ENCODE measurements at regions not wholly inside any gene's neighbourhood (a gene's known extent, or its start where the extent isn't known, plus 50 kb on each side); places are given as distances from the start of the nearest gene placed in this dataset.

- peaks cover 0 to 5% (median 0%) of the 10 kb centered on the region in 5 donors for H3K4me1 ChIP-seq (ENCODE audit: control insufficient read depth in 5 of 5, insufficient read depth in 5 of 5, low read length in 5 of 5)
- H3K9me3 ChIP-seq (ENCODE audit: control insufficient read depth in 4 of 4, insufficient read depth in 3 of 4, low read length in 3 of 4): peaks cover 0 to 6% (median 0%) of the 10 kb centered on the region in 4 donors
- H3K36me3 ChIP-seq (ENCODE audit: control insufficient read depth in 4 of 4, insufficient read depth in 4 of 4, low read length in 4 of 4): no peaks in the 10 kb centered on the region
- ATAC-seq (ENCODE audit: insufficient read depth, low FRiP score): no peak
- H3K27ac ChIP-seq (ENCODE audit: low read depth in 1 of 2, low read length in 1 of 2): no peak overlapping the region
- no peaks in the 10 kb centered on the region for H3K27me3 ChIP-seq (ENCODE audit: control insufficient read depth in 3 of 3, insufficient read depth in 3 of 3, low read length in 2 of 3)
- no peak overlapping the region for H3K4me3 ChIP-seq
- peak in 2 of 3 donors; percentile 48 to 63 for DNase-seq
- no peak overlapping the region for H3K9ac ChIP-seq (ENCODE audit: insufficient read depth in 1 of 2, low read length in 2 of 2)
- TF ChIP-seq CTCF (IDR thresholded peaks at IDR 0.05; ENCODE audit: control extremely low read depth, extremely low read depth): no peak
These were observed 161.7 kb upstream of the NUDT12 start for GRCh38 chr5:103724271-103724670.

- H3K9me3 ChIP-seq (ENCODE audit: control insufficient read depth in 4 of 4, insufficient read depth in 3 of 4, low read length in 3 of 4): peaks cover 0 to 6% (median 0%) of the 10 kb centered on the region in 4 donors
- H3K27me3 ChIP-seq (ENCODE audit: control insufficient read depth in 3 of 3, insufficient read depth in 3 of 3, low read length in 2 of 3): no peaks in the 10 kb centered on the region
- DNase-seq (no peak), ATAC-seq (ENCODE audit: insufficient read depth, low FRiP score) (no peak)
- 86 to 91% methylated on average over 3 of the region's 3 CpGs for WGBS, 2 donors
- no peak for TF ChIP-seq CTCF (IDR thresholded peaks at IDR 0.05; ENCODE audit: control extremely low read depth, extremely low read depth)
- no peak overlapping the region for H3K9ac ChIP-seq (ENCODE audit: insufficient read depth in 1 of 2, low read length in 2 of 2)
- H3K27ac ChIP-seq (ENCODE audit: low read depth in 1 of 2, low read length in 1 of 2): no peak overlapping the region
- no peaks in the 10 kb centered on the region for H3K36me3 ChIP-seq (ENCODE audit: control insufficient read depth in 4 of 4, insufficient read depth in 4 of 4, low read length in 4 of 4)
- no peak overlapping the region for H3K4me3 ChIP-seq
- peaks cover 0 to 5% (median 0%) of the 10 kb centered on the region in 5 donors for H3K4me1 ChIP-seq (ENCODE audit: control insufficient read depth in 5 of 5, insufficient read depth in 5 of 5, low read length in 5 of 5)
These were observed 158.6 kb upstream of the NUDT12 start for GRCh38 chr5:103721183-103721582.

- TF ChIP-seq CTCF (IDR thresholded peaks at IDR 0.05; ENCODE audit: control extremely low read depth, extremely low read depth): no peak
- Histone ChIP-seq H3K4me3 (no peak overlapping the region), H3K4me1 (ENCODE audit: control insufficient read depth in 5 of 5, insufficient read depth in 5 of 5, low read length in 5 of 5) (no peaks in the 10 kb centered on the region), H3K27ac (ENCODE audit: low read depth in 1 of 2, low read length in 1 of 2) (no peak overlapping the region), H3K27me3 (ENCODE audit: control insufficient read depth in 3 of 3, insufficient read depth in 3 of 3, low read length in 2 of 3) (no peaks in the 10 kb centered on the region), H3K36me3 (ENCODE audit: control insufficient read depth in 4 of 4, insufficient read depth in 4 of 4, low read length in 4 of 4) (no peaks in the 10 kb centered on the region), H3K9me3 (ENCODE audit: control insufficient read depth in 4 of 4, insufficient read depth in 3 of 4, low read length in 3 of 4) (peaks cover 0 to 6% (median 0%) of the 10 kb centered on the region in 4 donors), H3K9ac (ENCODE audit: insufficient read depth in 1 of 2, low read length in 2 of 2) (no peak overlapping the region)
- DNase-seq: no peak
- 80 to 88% methylated on average over 1 of the region's 1 CpG for WGBS, 2 donors
- ATAC-seq (ENCODE audit: insufficient read depth, low FRiP score): no peak
These were observed 155.5 kb upstream of the NUDT12 start for GRCh38 chr5:103718108-103718507.

- no peak overlapping the region for H3K27ac ChIP-seq (ENCODE audit: low read depth in 1 of 2, low read length in 1 of 2)
- no peak overlapping the region for H3K4me3 ChIP-seq
- no peak for TF ChIP-seq CTCF (IDR thresholded peaks at IDR 0.05; ENCODE audit: control extremely low read depth, extremely low read depth)
- DNase-seq (no peak), ATAC-seq (ENCODE audit: insufficient read depth, low FRiP score) (no peak)
- H3K27me3 ChIP-seq (ENCODE audit: control insufficient read depth in 3 of 3, insufficient read depth in 3 of 3, low read length in 2 of 3): no peaks in the 10 kb centered on the region
- no peaks in the 10 kb centered on the region for H3K9me3 ChIP-seq (ENCODE audit: control insufficient read depth in 4 of 4, insufficient read depth in 3 of 4, low read length in 3 of 4)
- H3K36me3 ChIP-seq (ENCODE audit: control insufficient read depth in 4 of 4, insufficient read depth in 4 of 4, low read length in 4 of 4): no peaks in the 10 kb centered on the region
- H3K4me1 ChIP-seq (ENCODE audit: control insufficient read depth in 5 of 5, insufficient read depth in 5 of 5, low read length in 5 of 5): no peaks in the 10 kb centered on the region
- no peak overlapping the region for H3K9ac ChIP-seq (ENCODE audit: insufficient read depth in 1 of 2, low read length in 2 of 2)
These were observed 146.0 kb upstream of the NUDT12 start for GRCh38 chr5:103708601-103709000.
